Astrocyte of the spinal cord (primary cell): ENCODE measurements at regions not wholly inside any gene's neighbourhood (a gene's known extent, or its start where the extent isn't known, plus 50 kb on each side); places are given as distances from the start of the nearest gene placed in this dataset.

Experiments
- DNase-seq: peaks from one replicate; pipeline ENCODE4 v3.0.0; 2011; ENCODE audit warnings: low read depth, low spot score
- H3K4me3 ChIP-seq: 2 replicates; pipeline ENCODE4 v1.5.1; 2011; ENCODE audit warnings: low read depth, mild to moderate bottlenecking, low read length, moderate library complexity
- CTCF ChIP-seq: IDR thresholded peaks from 2 replicates; pipeline ENCODE4 v1.5.1; 2012; ENCODE audit warnings: low read depth, mild to moderate bottlenecking, low read length, inconsistent platforms
- in situ Hi-C: cut with HindIII; loops from 2 replicates; pipeline ENCODE4 v1.10.0; 2017; ENCODE audit warnings: low sequenced_read_pairs

GRCh38 chr13:68030152-68030809 lies 800.1 kb upstream of the PCDH9 start:
- H3K4me3 ChIP-seq: no peak overlapping the region
- DNase-seq: no peak
- in situ Hi-C loops: no loop called here
- no peak for TF ChIP-seq CTCF

- no peak for TF ChIP-seq CTCF
- no peak overlapping the region for H3K4me3 ChIP-seq
- in situ Hi-C loops: no loop called here
Measured at GRCh38 chr13:68028701-68029100, 798.6 kb upstream of the PCDH9 start.

GRCh38 chr13:68027306-68027705 lies 797.2 kb upstream of the PCDH9 start:
- in situ Hi-C loops: no loop called here
- DNase-seq: no peak
- no peak overlapping the region for H3K4me3 ChIP-seq
- TF ChIP-seq CTCF: no peak

More at GRCh38 chr13:68028701-68029100, 798.6 kb upstream of the PCDH9 start:
- DNase-seq: no peak

- no peak for DNase-seq
- H3K4me3 ChIP-seq: no peak overlapping the region
- no peak for TF ChIP-seq CTCF
- in situ Hi-C loops: no loop called here
Measured at GRCh38 chr13:68026077-68026476, 795.9 kb upstream of the PCDH9 start.

- H3K4me3 ChIP-seq: no peak overlapping the region
- no peak for TF ChIP-seq CTCF
- DNase-seq: no peak
- in situ Hi-C loops: no loop called here
Measured at GRCh38 chr13:68025604-68026003, 795.5 kb upstream of the PCDH9 start.

- no peak for DNase-seq
- in situ Hi-C loops: no loop called here
- TF ChIP-seq CTCF: no peak
- H3K4me3 ChIP-seq: no peak overlapping the region
Measured at GRCh38 chr13:68023838-68024581, 793.9 kb upstream of the PCDH9 start.
